HG02642 (cell line): ENCODE measurements at regions not wholly inside any gene's neighbourhood (a gene's known extent, or its start where the extent isn't known, plus 50 kb on each side); places are given as distances from the start of the nearest gene placed in this dataset.
"Not testable (repeated sequence)": the region's sequence is repeated elsewhere in the genome, so short reads cannot be mapped to it uniquely, and the experiment has no call there.

Experiments
- ATAC-seq: cut with Tn5 transposase; IDR thresholded peaks from one replicate; pipeline ENCODE4 v1.9.1; 2021; ENCODE audit warnings: mild to moderate bottlenecking; ENCODE audit not compliant: unreplicated experiment, poor library complexity

GRCh38 chr19:28615546-28615916 lies 597.4 kb downstream of the UQCRFS1 start:
- no peak for ATAC-seq

GRCh38 chr19:28614634-28615545 lies 598.1 kb downstream of the UQCRFS1 start:
- ATAC-seq, result no peak

- ATAC-seq, result no peak
Measured at GRCh38 chr19:28612275-28612769, 600.6 kb downstream of the UQCRFS1 start.

GRCh38 chr19:28611227-28611914 lies 601.6 kb downstream of the UQCRFS1 start:
- ATAC-seq, result not testable (repeated sequence)

GRCh38 chr19:28610731-28611130 lies 602.2 kb downstream of the UQCRFS1 start:
- ATAC-seq, result no peak

- ATAC-seq, result no peak
Measured at GRCh38 chr19:28609944-28610343, 603.0 kb downstream of the UQCRFS1 start.

- no peak for ATAC-seq
Measured at GRCh38 chr19:28609091-28609755, 603.7 kb downstream of the UQCRFS1 start.

- no peak for ATAC-seq
Measured at GRCh38 chr19:28608292-28608691, 604.7 kb downstream of the UQCRFS1 start.

GRCh38 chr19:28607066-28607583 lies 605.8 kb downstream of the UQCRFS1 start:
- no peak for ATAC-seq

GRCh38 chr19:28606269-28607032 lies 606.5 kb downstream of the UQCRFS1 start:
- ATAC-seq, result no peak

GRCh38 chr19:28605501-28606268 lies 607.3 kb downstream of the UQCRFS1 start:
- no peak for ATAC-seq

GRCh38 chr19:28603453-28603852 lies 609.5 kb downstream of the UQCRFS1 start:
- ATAC-seq, result no peak

- no peak for ATAC-seq
Measured at GRCh38 chr19:28602675-28603298, 610.2 kb downstream of the UQCRFS1 start.

- no peak for ATAC-seq
Measured at GRCh38 chr19:28601723-28602440, 611.1 kb downstream of the UQCRFS1 start.

- no peak for ATAC-seq
Measured at GRCh38 chr19:28598861-28599260, 614.1 kb downstream of the UQCRFS1 start.

- no peak for ATAC-seq
Measured at GRCh38 chr19:28596561-28597071, 616.3 kb downstream of the UQCRFS1 start.

- ATAC-seq, result no peak
Measured at GRCh38 chr19:28595722-28596480, 617.0 kb downstream of the UQCRFS1 start.
